Chondrocyte (in vitro differentiated cells): ENCODE measurements at regions not wholly inside any gene's neighbourhood (a gene's known extent, or its start where the extent isn't known, plus 50 kb on each side); places are given as distances from the start of the nearest gene placed in this dataset.

Experiments
- DNase-seq: peaks from one replicate; pipeline ENCODE4 v3.0.0; 2021; ENCODE audit warnings: mixed read lengths, low spot score
- H3K27ac Mint-ChIP-seq: one replicate; pipeline ENCODE4 v1.8.0; 2021; ENCODE audit warnings: mild to moderate bottlenecking, moderate library complexity, mixed read lengths; ENCODE audit not compliant: unreplicated experiment
- H3K27me3 Mint-ChIP-seq: 2 replicates; pipeline ENCODE4 v1.8.0; 2021; ENCODE audit warnings: low read depth, mixed read lengths
- H3K36me3 Mint-ChIP-seq: 2 replicates; pipeline ENCODE4 v1.8.0; 2021; ENCODE audit warnings: low read depth, mixed read lengths
- H3K4me1 Mint-ChIP-seq: 2 replicates; pipeline ENCODE4 v1.8.0; 2021; ENCODE audit warnings: low read depth, mild to moderate bottlenecking, mixed read lengths
- H3K4me3 Mint-ChIP-seq: one replicate; pipeline ENCODE4 v1.8.0; 2021; ENCODE audit warnings: mild to moderate bottlenecking, moderate library complexity, mixed read lengths; ENCODE audit not compliant: unreplicated experiment
- H3K9me3 Mint-ChIP-seq: 2 replicates; pipeline ENCODE4 v1.8.0; 2021; ENCODE audit warnings: low read depth, mixed read lengths
- CTCF ChIP-seq: fragments of 200-600 bp; sonication (generic); IDR thresholded peaks from 2 replicates; pipeline ENCODE4 v1.5.0; 2021; ENCODE audit warnings: antibody characterized with exemption, mild to moderate bottlenecking, moderate library complexity

- peaks cover 8% of the 10 kb centered on the region for H3K4me1 Mint-ChIP-seq
- no peaks in the 10 kb centered on the region for H3K9me3 Mint-ChIP-seq
- no peak overlapping the region for H3K4me3 Mint-ChIP-seq
- DNase-seq = no peak
- H3K36me3 Mint-ChIP-seq = no peaks in the 10 kb centered on the region
- H3K27ac Mint-ChIP-seq = no peak overlapping the region
- no peak for TF ChIP-seq CTCF
- peaks cover 2% of the 10 kb centered on the region for H3K27me3 Mint-ChIP-seq
Measured at GRCh38 chr6:84278321-84278998, 51.0 kb upstream of the CEP162 start.
